ES-I3 (cell line): ENCODE measurements at regions not wholly inside any gene's neighbourhood (a gene's known extent, or its start where the extent isn't known, plus 50 kb on each side); places are given as distances from the start of the nearest gene placed in this dataset.

Source experiments
- H3K36me3 ChIP-seq: 2 replicates; pipeline ENCODE4 v1.6.1; 2013; ENCODE audit warnings: mild to moderate bottlenecking, low read length, control low read depth, moderate library complexity; ENCODE audit not compliant: insufficient read depth
- H3K4me1 ChIP-seq: 2 replicates; pipeline ENCODE4 v1.6.1; 2013; ENCODE audit warnings: mild to moderate bottlenecking, control low read depth, low read length; ENCODE audit not compliant: insufficient read depth
- H3K9ac ChIP-seq: 2 replicates; pipeline ENCODE4 v1.6.1; 2013; ENCODE audit warnings: low read depth, mild to moderate bottlenecking, low read length, moderate library complexity
- H3K9me3 ChIP-seq: 2 replicates; pipeline ENCODE4 v1.6.1; 2013; ENCODE audit warnings: mild to moderate bottlenecking, low read length, moderate library complexity; ENCODE audit not compliant: control insufficient read depth, insufficient read depth

DNA sequence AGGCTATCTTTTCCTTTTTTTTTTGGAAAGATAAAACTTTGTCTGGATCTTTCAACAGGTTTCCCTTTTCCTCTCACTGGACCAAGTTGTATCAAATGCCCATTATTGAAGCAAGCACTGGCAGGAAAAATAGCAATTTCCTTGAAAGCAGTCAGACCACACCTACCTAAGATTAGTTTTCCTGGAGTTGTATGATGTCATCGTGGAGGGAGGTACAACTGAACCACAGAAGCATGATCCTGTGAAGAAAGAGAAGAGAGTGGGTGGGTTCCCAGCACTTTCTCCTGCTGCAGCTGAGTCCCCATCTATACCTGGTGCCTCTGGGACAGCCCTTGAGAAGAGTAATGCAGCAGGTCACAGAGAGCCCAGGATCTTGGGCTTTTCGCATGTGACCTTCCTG lies 63.6 kb upstream of the ERCC4 start:
- Histone ChIP-seq H3K9ac (no peak overlapping the region), H3K36me3 (no peaks in the 10 kb centered on the region), H3K9me3 (no peaks in the 10 kb centered on the region), H3K4me1 (no peaks in the 10 kb centered on the region)

GRCh38 chr16:13856811-13857511 lies 63.0 kb upstream of the ERCC4 start:
- H3K4me1 ChIP-seq, result no peaks in the 10 kb centered on the region
- no peak overlapping the region for H3K9ac ChIP-seq
- H3K36me3 ChIP-seq, result no peaks in the 10 kb centered on the region
- no peaks in the 10 kb centered on the region for H3K9me3 ChIP-seq

- Histone ChIP-seq H3K36me3 (no peaks in the 10 kb centered on the region), H3K9ac (no peak overlapping the region), H3K9me3 (peaks cover 2% of the 10 kb centered on the region; the same call in 1 of the 2 replicates), H3K4me1 (no peaks in the 10 kb centered on the region)
Observed at GRCh38 chr16:13858873-13859580, 60.9 kb upstream of the ERCC4 start.

DNA sequence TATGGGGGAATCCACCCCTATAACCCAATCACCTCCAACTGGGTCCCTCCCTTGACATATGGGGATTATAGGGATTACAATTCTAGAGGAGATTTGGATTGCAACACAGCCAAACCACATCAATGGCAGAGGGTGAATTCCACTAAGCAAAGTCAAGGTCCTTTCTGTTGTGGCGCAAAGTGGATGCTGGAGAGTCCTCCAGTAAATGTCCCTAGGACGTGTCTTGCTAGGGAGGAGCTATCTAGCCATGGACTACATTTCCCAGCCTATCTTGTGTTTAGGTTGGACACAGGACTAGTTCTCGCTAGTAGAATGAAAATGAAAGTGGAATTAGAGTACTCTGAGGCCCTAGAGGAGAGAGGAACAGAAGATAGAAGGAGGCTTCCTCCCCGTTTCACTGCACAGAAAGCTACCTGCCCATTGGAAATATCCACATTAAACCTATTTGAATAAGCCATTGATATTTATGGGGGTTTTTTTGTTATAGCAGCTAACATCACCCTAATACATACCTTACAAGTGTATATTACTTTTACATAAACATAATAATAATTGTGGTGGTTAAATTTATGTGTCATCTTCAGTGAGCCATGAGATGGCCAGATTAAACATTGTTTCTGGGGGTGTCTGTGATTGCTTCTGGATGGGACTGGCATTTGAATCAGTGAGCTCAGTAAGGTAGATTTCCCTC lies 56.7 kb upstream of the ERCC4 start:
- H3K9me3 ChIP-seq, result peaks cover 2% of the 10 kb centered on the region; the same call in 1 of the 2 replicates
- H3K9ac ChIP-seq, result no peak overlapping the region
- no peaks in the 10 kb centered on the region for H3K36me3 ChIP-seq
- no peaks in the 10 kb centered on the region for H3K4me1 ChIP-seq

- no peaks in the 10 kb centered on the region for H3K4me1 ChIP-seq
- peaks cover 2% of the 10 kb centered on the region; the same call in 1 of the 2 replicates for H3K9me3 ChIP-seq
- no peaks in the 10 kb centered on the region for H3K36me3 ChIP-seq
- H3K9ac ChIP-seq, result no peak overlapping the region
Observed at GRCh38 chr16:13864689-13865088, 55.3 kb upstream of the ERCC4 start.

DNA sequence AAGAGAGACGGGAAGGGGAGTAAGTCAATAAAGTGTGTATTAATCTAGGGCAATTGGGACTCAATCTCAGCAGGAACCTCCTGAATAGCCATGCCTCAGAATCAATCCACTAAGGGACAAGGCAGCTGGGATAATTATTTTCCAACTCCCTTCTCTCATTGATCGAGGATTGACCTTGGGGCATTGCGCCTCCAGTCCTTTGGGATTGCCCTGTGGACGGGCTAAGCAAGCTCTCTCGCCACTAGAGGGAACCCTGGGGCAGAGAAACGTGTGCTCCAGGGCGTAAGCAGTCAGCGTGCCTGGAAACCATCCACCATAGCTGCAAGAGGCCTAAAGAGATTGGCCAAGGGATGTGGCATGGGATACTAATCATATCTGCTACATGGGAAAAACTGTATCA lies 53.9 kb upstream of the ERCC4 start:
- Histone ChIP-seq H3K36me3 (no peaks in the 10 kb centered on the region), H3K4me1 (no peaks in the 10 kb centered on the region), H3K9ac (no peak overlapping the region), H3K9me3 (peaks cover 2% of the 10 kb centered on the region; the same call in 1 of the 2 replicates)
